H1 (cell line): ENCODE measurements at regions not wholly inside any gene's neighbourhood (a gene's known extent, or its start where the extent isn't known, plus 50 kb on each side); places are given as distances from the start of the nearest gene placed in this dataset.

Source experiments
- CHD2 ChIP-seq: IDR thresholded peaks from 2 replicates; pipeline ENCODE4 v1.6.1; 2012; ENCODE audit warnings: low read length, improper control_type of control experiment
- SIRT6 ChIP-seq: IDR thresholded peaks from one replicate; pipeline ENCODE4 v1.7.1; 2012; ENCODE audit warnings: low read length, inconsistent platforms
- TEAD4 ChIP-seq: IDR thresholded peaks from 2 replicates; pipeline ENCODE4 v1.6.1; 2012; ENCODE audit warnings: low read depth, low read length, inconsistent platforms, mixed read lengths

DNA sequence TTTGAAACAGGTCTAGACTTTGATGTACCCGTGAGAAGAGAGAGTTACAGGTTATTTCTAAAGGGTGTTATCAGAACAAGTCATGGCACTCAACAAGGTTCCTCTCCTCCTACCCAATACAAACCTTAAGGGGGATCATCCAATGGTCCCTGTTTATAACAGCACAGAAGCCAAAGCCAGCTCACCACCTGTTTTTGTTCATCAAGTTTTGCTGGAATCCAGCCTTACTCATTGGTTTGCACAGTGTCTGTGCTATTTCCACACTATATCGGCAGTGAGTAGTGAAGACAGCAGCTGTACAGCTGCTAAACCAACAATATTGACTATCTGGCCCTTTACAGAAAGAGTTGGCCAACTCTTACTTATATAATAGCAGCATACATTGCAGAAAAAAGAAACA lies 262.1 kb upstream of the STS start (continued):
- TF ChIP-seq CHD2 = no peak
- TF ChIP-seq TEAD4 = no peak
- TF ChIP-seq SIRT6 = no peak
